Glutamatergic neuron (in vitro differentiated cells): ENCODE measurements at regions not wholly inside any gene's neighbourhood (a gene's known extent, or its start where the extent isn't known, plus 50 kb on each side); places are given as distances from the start of the nearest gene placed in this dataset.

Source experiments
- DNase-seq: peaks from one replicate; pipeline ENCODE4 v3.0.0; 2022
- H3K27ac Mint-ChIP-seq: one replicate; pipeline ENCODE4 v1.8.0; 2020; ENCODE audit warnings: mild to moderate bottlenecking, mixed read lengths, inconsistent platforms; ENCODE audit not compliant: unreplicated experiment
- H3K27me3 Mint-ChIP-seq: one replicate; pipeline ENCODE4 v1.8.0; 2020; ENCODE audit warnings: mild to moderate bottlenecking, moderate library complexity, mixed read lengths, inconsistent platforms; ENCODE audit not compliant: unreplicated experiment
- H3K36me3 Mint-ChIP-seq: one replicate; pipeline ENCODE4 v1.8.0; 2020; ENCODE audit warnings: mild to moderate bottlenecking, mixed read lengths, inconsistent platforms; ENCODE audit not compliant: unreplicated experiment
- H3K4me1 Mint-ChIP-seq: one replicate; pipeline ENCODE4 v1.8.0; 2020; ENCODE audit warnings: mild to moderate bottlenecking, low read depth, mixed read lengths, inconsistent platforms; ENCODE audit not compliant: unreplicated experiment
- H3K4me3 Mint-ChIP-seq: one replicate; pipeline ENCODE4 v1.8.0; 2020; ENCODE audit warnings: mild to moderate bottlenecking, mixed read lengths, inconsistent platforms; ENCODE audit not compliant: unreplicated experiment
- H3K9me3 Mint-ChIP-seq: one replicate; pipeline ENCODE4 v1.8.0; 2020; ENCODE audit warnings: mild to moderate bottlenecking, moderate library complexity, mixed read lengths, inconsistent platforms; ENCODE audit not compliant: unreplicated experiment
- CTCF ChIP-seq: fragments of 200-600 bp; sonication (generic); IDR thresholded peaks from one replicate; pipeline ENCODE4 v1.5.0; 2021; ENCODE audit not compliant: partially characterized antibody, unreplicated experiment

GRCh38 chr18:42486271-42486670 is 531.2 kb downstream of the PIK3C3 start:
- Mint-ChIP-seq H3K4me1 (no peaks in the 10 kb centered on the region), H3K36me3 (peaks cover 6% of the 10 kb centered on the region), H3K27me3 (peaks cover 2% of the 10 kb centered on the region), H3K27ac (no peak overlapping the region), H3K4me3 (no peak overlapping the region), H3K9me3 (no peaks in the 10 kb centered on the region)
- DNase-seq = no peak
- no peak for TF ChIP-seq CTCF

- no peaks in the 10 kb centered on the region for H3K4me1 Mint-ChIP-seq
- no peak for TF ChIP-seq CTCF
- H3K36me3 Mint-ChIP-seq = no peaks in the 10 kb centered on the region
- DNase-seq = no peak
- no peak overlapping the region for H3K4me3 Mint-ChIP-seq
- H3K27ac Mint-ChIP-seq = no peak overlapping the region
- no peaks in the 10 kb centered on the region for H3K27me3 Mint-ChIP-seq
- H3K9me3 Mint-ChIP-seq = no peaks in the 10 kb centered on the region
These were observed 553.8 kb downstream of the PIK3C3 start for GRCh38 chr18:42508683-42509296.

GRCh38 chr18:42509750-42510415 is 554.8 kb downstream of the PIK3C3 start:
- Mint-ChIP-seq H3K27ac (no peak overlapping the region), H3K4me1 (no peaks in the 10 kb centered on the region), H3K9me3 (no peaks in the 10 kb centered on the region), H3K36me3 (no peaks in the 10 kb centered on the region), H3K4me3 (no peak overlapping the region), H3K27me3 (no peaks in the 10 kb centered on the region)
- DNase-seq = no peak
- no peak for TF ChIP-seq CTCF

- H3K4me3 Mint-ChIP-seq = no peak overlapping the region
- DNase-seq = no peak
- H3K27ac Mint-ChIP-seq = no peak overlapping the region
- H3K36me3 Mint-ChIP-seq = no peaks in the 10 kb centered on the region
- no peak for TF ChIP-seq CTCF
- no peaks in the 10 kb centered on the region for H3K4me1 Mint-ChIP-seq
- H3K27me3 Mint-ChIP-seq = no peaks in the 10 kb centered on the region
- no peaks in the 10 kb centered on the region for H3K9me3 Mint-ChIP-seq
These were observed 555.5 kb downstream of the PIK3C3 start for GRCh38 chr18:42510540-42510939.

- no peak for TF ChIP-seq CTCF
- Mint-ChIP-seq H3K36me3 (no peaks in the 10 kb centered on the region), H3K4me3 (no peak overlapping the region), H3K27me3 (no peaks in the 10 kb centered on the region), H3K9me3 (no peaks in the 10 kb centered on the region), H3K27ac (no peak overlapping the region), H3K4me1 (no peaks in the 10 kb centered on the region)
- no peak for DNase-seq
These were observed 558.4 kb downstream of the PIK3C3 start for GRCh38 chr18:42513441-42513840.
